ENCODE measurements at regions not wholly inside any gene's neighbourhood (a gene's known extent, or its start where the extent isn't known, plus 50 kb on each side); places are given as distances from the start of the nearest gene placed in this dataset.
"Not testable (repeated sequence)": the region's sequence is repeated elsewhere in the genome, so short reads cannot be mapped to it uniquely, and the experiment has no call there.

GRCh38 chr6:113686049-113686448, 171.1 kb upstream of the MARCKS start:
- Histone ChIP-seq H3K27me3 (no peaks in the 10 kb centered on the region), H3K4me3 (no peak overlapping the region), H3K36me3 (no peaks in the 10 kb centered on the region), H3K9me3 (no peaks in the 10 kb centered on the region), H3K4me1 (peaks cover 0 to 16% (median 0%) of the 10 kb centered on the region in 3 donors), H3K27ac (no peak overlapping the region)
- WGBS, 2 donors: 88 to 96% methylated on average over 1 of the region's 1 CpG
- DNase-seq: no peak
- intact Hi-C loops (cut with DNase I): no loop called here
- TF ChIP-seq POLR2A (IDR thresholded peaks at IDR 0.05) (no peak), CTCF (IDR thresholded peaks at IDR 0.05) (no peak)

- H3K27me3 ChIP-seq; H3K9me3 ChIP-seq; H3K4me3 ChIP-seq; DNase-seq; H3K27ac ChIP-seq; intact Hi-C loops (cut with DNase I); H3K36me3 ChIP-seq: not testable (repeated sequence)
- TF ChIP-seq CTCF (IDR thresholded peaks at IDR 0.05): peak in 3 of 6 experiments; percentile 8 to 51 (median 14)
- H3K4me1 ChIP-seq: peaks cover 0 to 19% (median 0%) of the 10 kb centered on the region in 3 donors
- WGBS, 2 donors: 78 to 89% methylated on average over 4 of the region's 4 CpGs
These were observed 167.5 kb upstream of the MARCKS start for GRCh38 chr6:113689620-113690019.

- no peaks in the 10 kb centered on the region for H3K36me3 ChIP-seq
- 61 to 67% methylated on average over 5 of the region's 5 CpGs for WGBS, 2 donors
- TF ChIP-seq CTCF (IDR thresholded peaks at IDR 0.05) (no peak), POLR2A (IDR thresholded peaks at IDR 0.05) (no peak)
- intact Hi-C loops (cut with DNase I): no loop called here
- peak overlapping the region in 3 of 4 donors; percentile 11 to 54 (median 42) for H3K27ac ChIP-seq
- no peak overlapping the region for H3K4me3 ChIP-seq
- DNase-seq: no peak
- no peaks in the 10 kb centered on the region for H3K27me3 ChIP-seq
- H3K4me1 ChIP-seq: peaks cover 0 to 14% (median 0%) of the 10 kb centered on the region in 3 donors
- no peaks in the 10 kb centered on the region for H3K9me3 ChIP-seq
These were observed 166.6 kb upstream of the MARCKS start for GRCh38 chr6:113690281-113691259.

- DNase-seq: no peak
- Histone ChIP-seq H3K36me3 (no peaks in the 10 kb centered on the region), H3K9me3 (no peaks in the 10 kb centered on the region), H3K4me1 (peaks cover 0 to 14% (median 0%) of the 10 kb centered on the region in 3 donors), H3K27me3 (no peaks in the 10 kb centered on the region), H3K4me3 (no peak overlapping the region), H3K27ac (peak overlapping the region in 1 of 4 donors; percentile 42)
- intact Hi-C loops (cut with DNase I): no loop called here
- TF ChIP-seq POLR2A (IDR thresholded peaks at IDR 0.05) (no peak), CTCF (IDR thresholded peaks at IDR 0.05) (no peak)
- 71 to 84% methylated on average over 4 of the region's 4 CpGs for WGBS, 2 donors
These were observed 165.9 kb upstream of the MARCKS start for GRCh38 chr6:113691260-113691656.

GRCh38 chr6:113693851-113694250, 163.3 kb upstream of the MARCKS start:
- DNase-seq: no peak
- TF ChIP-seq CTCF (IDR thresholded peaks at IDR 0.05) (no peak), POLR2A (IDR thresholded peaks at IDR 0.05) (no peak)
- H3K27ac ChIP-seq: peak overlapping the region in 2 of 4 donors; percentile 1 to 53

More at GRCh38 chr6:113693851-113694250, 163.3 kb upstream of the MARCKS start:
- Histone ChIP-seq H3K27me3 (no peaks in the 10 kb centered on the region), H3K4me1 (peaks cover 0 to 14% (median 0%) of the 10 kb centered on the region in 3 donors), H3K9me3 (no peaks in the 10 kb centered on the region), H3K36me3 (no peaks in the 10 kb centered on the region), H3K4me3 (no peak overlapping the region)
- intact Hi-C loops (cut with DNase I): no loop called here
- 73 to 86% methylated on average over 1 of the region's 1 CpG for WGBS, 2 donors

Data from esophagus squamous epithelium (tissue), 5 donors.